Spleen (tissue), 11 donors: ENCODE measurements at regions not wholly inside any gene's neighbourhood (a gene's known extent, or its start where the extent isn't known, plus 50 kb on each side); places are given as distances from the start of the nearest gene placed in this dataset.

Source experiments
- DNase-seq: peaks from one replicate; pipeline ENCODE4 v3.0.0-alpha.2; 2020
- H3K27ac ChIP-seq, 8 donors: fragments of 200-600 bp; sonication (generic) in 7 of 8; 1 replicate in 4 of 8; 2 replicates in 4 of 8; pipeline versions ENCODE4 v1.5.0 to v1.8.0; 2016 to 2021; ENCODE audit warnings: inconsistent platforms in 4 of 8, mild to moderate bottlenecking in 4 of 8, moderate library complexity in 1 of 8
- H3K27me3 ChIP-seq, 7 donors: fragments of 200-600 bp; sonication (generic) in 6 of 7; replicated peaks in 1 of 7; 1 replicate in 4 of 7; 2 replicates in 3 of 7; pipeline versions ENCODE4 v1.5.0 to v1.8.0; 2016 to 2021; ENCODE audit warnings: inconsistent platforms in 3 of 7, mild to moderate bottlenecking in 1 of 7
- H3K36me3 ChIP-seq, 6 donors: fragments of 200-600 bp; sonication (generic) in 5 of 6; 1 replicate in 4 of 6; 2 replicates in 2 of 6; pipeline versions ENCODE4 v1.5.0 to v1.8.0; 2016 to 2021; ENCODE audit warnings: inconsistent platforms in 2 of 6
- H3K4me1 ChIP-seq, 6 donors: fragments of 200-600 bp; sonication (generic) in 5 of 6; 1 replicate in 3 of 6; 2 replicates in 3 of 6; pipeline versions ENCODE4 v1.5.0 to v1.8.0; 2016 to 2021; ENCODE audit warnings: inconsistent platforms in 3 of 6
- H3K4me3 ChIP-seq, 8 donors: fragments of 200-600 bp; sonication (generic) in 7 of 8; 1 replicate in 4 of 8; 2 replicates in 4 of 8; pipeline versions ENCODE4 v1.5.0 to v1.8.0; 2016 to 2021; ENCODE audit warnings: inconsistent platforms in 4 of 8, mild to moderate bottlenecking in 4 of 8, moderate library complexity in 2 of 8
- H3K9me3 ChIP-seq, 8 donors: fragments of 200-600 bp; sonication (generic) in 7 of 8; 1 replicate in 4 of 8; 2 replicates in 4 of 8; pipeline versions ENCODE4 v1.5.0 to v1.8.0; 2016 to 2021; ENCODE audit warnings: inconsistent platforms in 4 of 8
- CTCF ChIP-seq, 11 experiments: fragments of 200-600 bp in 7 of 11; fragments of 450-650 bp in 4 of 11; sonication (generic) in 4 of 11; IDR thresholded peaks in 8 of 11; conservative IDR thresholded peaks in 3 of 11; 1 replicate in 7 of 11; 2 replicates in 4 of 11; pipeline versions ENCODE4 v1.4.0 to v1.8.0; 2016 to 2021; ENCODE audit warnings: antibody characterized with exemption in 11 of 11, inconsistent platforms in 4 of 11, mild to moderate bottlenecking in 1 of 11
- POLR2A ChIP-seq, 3 donors: fragments of 450-650 bp; IDR thresholded peaks; one replicate each; pipeline ENCODE4 v1.5.1; 2017; ENCODE audit warnings: antibody characterized with exemption in 3 of 3, mild to moderate bottlenecking in 1 of 3
- POLR2AphosphoS5 ChIP-seq, 3 donors: sonication (generic); formaldehyde crosslinking; IDR thresholded peaks; one replicate each; pipeline ENCODE4 v1.5.1; 2017; ENCODE audit warnings: antibody characterized with exemption in 3 of 3
- WGBS, 5 donors: extraction: QIAGEN DNeasy Blood & Tissue Kit in 3 of 5; methylation state at CpG; one replicate each; pipeline versions ENCODE4 v1.1.5 to v1.1.7; 2013 to 2018; 5-methylcytosine and 5-hydroxymethylcytosine counted together
- intact Hi-C: fragments of 100-400 bp; cut with DNase I; formaldehyde crosslinking; loops from one replicate; pipeline ENCODE4 v1.15.0; 2023; ENCODE audit warnings: low total_unique reads
- donor health status: healthy with polysubstance abuse.
- donor health status: DM: no; HTN: no; CAD: no; lungs with moderate emphysema.
- donor health status: DM: no; HTN: no; CAD: no.
- donor health status: Bipolar disorder and iron deficiency.
- donor health status: healthy.
- donor health status: DM: no; HTN: no; CAD: no.
- donor health status: DM: yes; HTN: yes; CAD: no.

- TF ChIP-seq POLR2A (IDR thresholded peaks at IDR 0.05) (no peak), CTCF (IDR thresholded peaks at IDR 0.05 in 8 of 11, conservative IDR thresholded peaks at IDR 0.05 in 3 of 11) (peak in 1 of 11 experiments; percentile 9), POLR2AphosphoS5 (IDR thresholded peaks at IDR 0.05) (peak; percentile 57 to 75 (median 74))
- peak overlapping the region in 3 of 8 donors; percentile 18 to 40 (median 27) for H3K4me3 ChIP-seq
- no peaks in the 10 kb centered on the region for H3K27me3 ChIP-seq
- DNase-seq, result peak; percentile 83
- intact Hi-C loops, result no loop called here
- no peaks in the 10 kb centered on the region for H3K36me3 ChIP-seq
- 63 to 80% (median 67%) methylated on average over 27 of the region's 27 CpGs for WGBS, 5 donors
- peaks cover 3 to 26% (median 17%) of the 10 kb centered on the region in 6 donors for H3K4me1 ChIP-seq
- peak overlapping the region; percentile 59 to 86 (median 82) for H3K27ac ChIP-seq
- no peaks in the 10 kb centered on the region for H3K9me3 ChIP-seq
Measured at GRCh38 chr13:33610438-33611120, 207.4 kb upstream of the RFC3 start.

- H3K27me3 ChIP-seq, result no peaks in the 10 kb centered on the region
- peaks cover 3 to 26% (median 17%) of the 10 kb centered on the region in 6 donors for H3K4me1 ChIP-seq
- H3K4me3 ChIP-seq, result peak overlapping the region in 2 of 8 donors; percentile 27 to 40
- TF ChIP-seq CTCF (IDR thresholded peaks at IDR 0.05 in 8 of 11, conservative IDR thresholded peaks at IDR 0.05 in 3 of 11) (peak in 1 of 11 experiments; percentile 16), POLR2AphosphoS5 (IDR thresholded peaks at IDR 0.05) (no peak)
- 56 to 72% (median 68%) methylated on average over 14 of the region's 14 CpGs for WGBS, 5 donors
- no peaks in the 10 kb centered on the region for H3K36me3 ChIP-seq
- H3K27ac ChIP-seq, result peak overlapping the region; percentile 59 to 86 (median 82)
- no peaks in the 10 kb centered on the region for H3K9me3 ChIP-seq
- no peak for DNase-seq
- intact Hi-C loops, result no loop called here
Measured at GRCh38 chr13:33611121-33611805, 206.7 kb upstream of the RFC3 start.

GRCh38 chr13:33612641-33613638 lies 205.0 kb upstream of the RFC3 start:
- peak overlapping the region in 3 of 8 donors; percentile 84 to 86 (median 86) for H3K27ac ChIP-seq
- H3K4me1 ChIP-seq, result peaks cover 3 to 26% (median 17%) of the 10 kb centered on the region in 6 donors
- H3K36me3 ChIP-seq, result no peaks in the 10 kb centered on the region
- H3K4me3 ChIP-seq, result no peak overlapping the region
- no peaks in the 10 kb centered on the region for H3K9me3 ChIP-seq
- intact Hi-C loops, result no loop called here
- WGBS, 5 donors, result 75 to 87% (median 83%) methylated on average over 4 of the region's 4 CpGs
- no peak for DNase-seq
- TF ChIP-seq POLR2A (IDR thresholded peaks at IDR 0.05) (no peak), POLR2AphosphoS5 (IDR thresholded peaks at IDR 0.05) (no peak), CTCF (IDR thresholded peaks at IDR 0.05 in 8 of 11, conservative IDR thresholded peaks at IDR 0.05 in 3 of 11) (no peak)
- no peaks in the 10 kb centered on the region for H3K27me3 ChIP-seq
